Uterus (tissue), 2 donors: ENCODE measurements at regions not wholly inside any gene's neighbourhood (a gene's known extent, or its start where the extent isn't known, plus 50 kb on each side); places are given as distances from the start of the nearest gene placed in this dataset.

Experiments
- POLR2A ChIP-seq, 2 donors: fragments of 450-650 bp; IDR thresholded peaks; one replicate each; pipeline ENCODE4 v1.6.1; 2016; ENCODE audit warnings: antibody characterized with exemption in 2 of 2, mild to moderate bottlenecking in 1 of 2, moderate library complexity in 1 of 2
- TF ChIP-seq, protein P1 (sequence below), 4 experiments: fragments of 200-600 bp in 2 of 4; fragments of 450-650 bp in 2 of 4; sonication (generic) in 2 of 4; IDR thresholded peaks; one replicate each; pipeline ENCODE4 v1.5.1; 2016 to 2019; ENCODE audit warnings: antibody characterized with exemption in 4 of 4, mild to moderate bottlenecking in 2 of 4, moderate library complexity in 1 of 4

DNA sequence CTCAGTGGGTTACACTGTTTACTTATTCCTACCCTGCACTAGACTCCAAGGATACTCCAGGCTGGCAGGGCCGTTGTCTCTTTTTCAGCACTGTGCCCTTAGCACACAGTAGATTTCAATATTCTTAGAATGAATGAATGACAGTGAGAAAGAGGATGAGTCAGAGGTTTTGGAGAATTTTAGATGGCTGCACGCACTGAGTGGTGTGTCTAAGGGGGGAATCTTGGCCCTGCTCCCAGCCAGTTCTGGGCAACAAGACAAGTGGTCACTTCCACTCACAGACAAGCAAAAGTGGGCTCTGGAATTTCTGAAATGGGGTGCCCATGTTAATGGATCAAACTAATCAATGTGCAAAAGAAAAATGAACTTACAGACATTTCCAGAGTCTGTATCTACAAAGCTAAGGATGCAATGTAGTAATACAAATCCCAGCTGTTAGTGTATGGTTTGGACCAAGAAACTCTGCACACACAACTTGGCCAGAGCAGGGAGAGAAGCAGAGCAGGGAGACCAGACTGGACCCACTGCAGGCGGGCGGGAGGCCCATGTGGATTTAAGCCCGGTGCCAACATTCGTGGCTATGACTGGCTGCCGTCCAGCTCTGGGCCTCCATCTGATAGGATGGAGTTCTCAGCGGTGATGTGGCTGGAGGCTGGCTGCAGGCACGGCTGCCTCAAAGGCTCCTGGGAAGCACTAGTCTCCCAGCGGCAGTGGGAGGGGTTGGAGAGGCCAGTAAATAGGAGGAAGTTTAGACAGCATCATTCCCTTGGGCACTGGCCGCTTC lies 95.6 kb upstream of the CDYL2 start:
- TF ChIP-seq, protein P1, sequence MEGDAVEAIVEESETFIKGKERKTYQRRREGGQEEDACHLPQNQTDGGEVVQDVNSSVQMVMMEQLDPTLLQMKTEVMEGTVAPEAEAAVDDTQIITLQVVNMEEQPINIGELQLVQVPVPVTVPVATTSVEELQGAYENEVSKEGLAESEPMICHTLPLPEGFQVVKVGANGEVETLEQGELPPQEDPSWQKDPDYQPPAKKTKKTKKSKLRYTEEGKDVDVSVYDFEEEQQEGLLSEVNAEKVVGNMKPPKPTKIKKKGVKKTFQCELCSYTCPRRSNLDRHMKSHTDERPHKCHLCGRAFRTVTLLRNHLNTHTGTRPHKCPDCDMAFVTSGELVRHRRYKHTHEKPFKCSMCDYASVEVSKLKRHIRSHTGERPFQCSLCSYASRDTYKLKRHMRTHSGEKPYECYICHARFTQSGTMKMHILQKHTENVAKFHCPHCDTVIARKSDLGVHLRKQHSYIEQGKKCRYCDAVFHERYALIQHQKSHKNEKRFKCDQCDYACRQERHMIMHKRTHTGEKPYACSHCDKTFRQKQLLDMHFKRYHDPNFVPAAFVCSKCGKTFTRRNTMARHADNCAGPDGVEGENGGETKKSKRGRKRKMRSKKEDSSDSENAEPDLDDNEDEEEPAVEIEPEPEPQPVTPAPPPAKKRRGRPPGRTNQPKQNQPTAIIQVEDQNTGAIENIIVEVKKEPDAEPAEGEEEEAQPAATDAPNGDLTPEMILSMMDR (IDR thresholded peaks at IDR 0.05), result no peak
- TF ChIP-seq POLR2A (IDR thresholded peaks at IDR 0.05), result no peak
